ENCODE measurements at regions not wholly inside any gene's neighbourhood (a gene's known extent, or its start where the extent isn't known, plus 50 kb on each side); places are given as distances from the start of the nearest gene placed in this dataset.
"Not testable (repeated sequence)": the region's sequence is repeated elsewhere in the genome, so short reads cannot be mapped to it uniquely, and the experiment has no call there.

DNA sequence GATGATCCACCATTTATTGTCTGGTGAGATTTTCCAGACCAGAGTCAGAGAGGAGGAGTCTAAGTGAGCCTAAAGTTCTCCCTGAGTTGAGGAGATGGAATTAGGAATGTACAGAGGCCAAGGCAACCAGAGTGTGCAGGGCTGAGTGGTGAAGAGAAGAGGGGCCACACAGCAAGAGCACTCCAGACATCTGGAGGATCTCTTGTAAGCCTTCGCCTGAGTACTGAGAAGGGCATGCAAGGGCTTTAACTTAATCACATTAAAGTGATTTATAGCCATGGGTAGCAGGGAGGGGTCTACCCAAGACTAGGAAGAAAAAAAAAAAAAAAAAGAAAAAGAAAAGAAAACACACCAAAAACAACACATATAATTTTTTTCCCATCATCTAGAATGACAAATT, 1190.4 kb downstream of the GATA3 start:
- no peak overlapping the region for H3K9ac ChIP-seq (ENCODE audit: low read length)
- H3K79me2 ChIP-seq (ENCODE audit: low read length), result no peaks in the 10 kb centered on the region
- H2AFZ ChIP-seq (ENCODE audit: low read length), result no peak overlapping the region
- H3K36me3 ChIP-seq (ENCODE audit: insufficient read depth, low read length), result no peaks in the 10 kb centered on the region
- no peak overlapping the region for H3K4me3 ChIP-seq (ENCODE audit: low read length)
- H4K20me1 ChIP-seq (ENCODE audit: insufficient read depth, low read depth, low read length), result no peaks in the 10 kb centered on the region
- no peak overlapping the region for H3K4me2 ChIP-seq (ENCODE audit: low read depth, low read length, poor library complexity, severe bottlenecking)
- H3K27ac ChIP-seq (ENCODE audit: low read length), result no peak overlapping the region
- DNase-seq, result no peak
- H3K27me3 ChIP-seq (ENCODE audit: low read length), result no peaks in the 10 kb centered on the region
- no peaks in the 10 kb centered on the region for H3K9me2 ChIP-seq (replicated peaks; ENCODE audit: insufficient read depth, low read length)
- H3K9me3 ChIP-seq (ENCODE audit: low read length), result no peaks in the 10 kb centered on the region
- no peaks in the 10 kb centered on the region for H3K4me1 ChIP-seq (ENCODE audit: low read length)

DNA sequence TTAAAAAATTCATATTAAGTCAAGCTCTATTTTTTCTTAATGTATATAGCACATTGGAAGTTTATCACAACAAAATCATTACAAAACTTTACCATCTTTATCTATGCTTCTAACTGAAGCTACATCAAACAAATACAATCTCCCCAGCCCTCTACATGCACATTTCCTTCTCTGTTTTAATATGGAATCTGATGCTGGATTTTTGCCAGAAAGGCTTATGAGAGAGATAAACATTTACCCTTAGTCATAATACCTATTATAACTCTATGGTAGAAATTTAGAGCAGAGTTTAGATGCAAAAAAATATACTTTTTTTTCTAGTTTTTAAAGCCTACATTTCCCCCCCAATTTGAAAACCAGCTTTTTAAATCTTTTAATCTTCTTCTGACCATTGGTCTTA, 1198.6 kb downstream of the GATA3 start:
- DNase-seq, result no peak
- H2AFZ ChIP-seq (ENCODE audit: low read length), result no peak overlapping the region
- no peaks in the 10 kb centered on the region for H3K27me3 ChIP-seq (ENCODE audit: low read length)
- no peaks in the 10 kb centered on the region for H3K4me1 ChIP-seq (ENCODE audit: low read length)
- H3K79me2 ChIP-seq (ENCODE audit: low read length), result no peaks in the 10 kb centered on the region
- no peaks in the 10 kb centered on the region for H3K36me3 ChIP-seq (ENCODE audit: insufficient read depth, low read length)
- no peaks in the 10 kb centered on the region for H3K9me3 ChIP-seq (ENCODE audit: low read length)
- H3K27ac ChIP-seq (ENCODE audit: low read length), result no peak overlapping the region
- H3K4me3 ChIP-seq (ENCODE audit: low read length), result no peak overlapping the region
- no peak overlapping the region for H3K4me2 ChIP-seq (ENCODE audit: low read depth, low read length, poor library complexity, severe bottlenecking)
- H4K20me1 ChIP-seq (ENCODE audit: insufficient read depth, low read depth, low read length), result no peaks in the 10 kb centered on the region
- no peaks in the 10 kb centered on the region for H3K9me2 ChIP-seq (replicated peaks; ENCODE audit: insufficient read depth, low read length)
- H3K9ac ChIP-seq (ENCODE audit: low read length), result no peak overlapping the region

DNA sequence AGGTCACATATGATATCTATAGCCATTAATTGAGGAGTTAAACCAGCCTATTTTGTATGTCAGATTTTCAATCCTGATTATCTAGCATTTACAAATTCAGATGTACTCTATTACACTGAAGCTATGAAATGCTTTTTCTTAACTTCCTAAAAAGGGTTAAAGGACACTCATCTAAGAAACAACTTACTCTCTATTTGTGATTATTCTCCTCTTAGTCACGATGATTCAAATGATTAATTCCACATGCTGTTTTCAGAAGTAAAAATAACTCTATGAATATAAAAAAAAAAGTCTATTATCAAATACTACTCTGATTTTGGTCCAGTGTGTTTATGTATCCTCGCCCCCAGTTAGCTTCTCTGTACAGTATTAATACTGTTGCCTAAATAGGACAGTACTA, 1199.9 kb downstream of the GATA3 start:
- no peak overlapping the region for H3K4me2 ChIP-seq (ENCODE audit: low read depth, low read length, poor library complexity, severe bottlenecking)
- H3K27ac ChIP-seq (ENCODE audit: low read length), result no peak overlapping the region
- H2AFZ ChIP-seq (ENCODE audit: low read length), result no peak overlapping the region
- H3K9ac ChIP-seq (ENCODE audit: low read length), result no peak overlapping the region
- no peaks in the 10 kb centered on the region for H3K27me3 ChIP-seq (ENCODE audit: low read length)
- H3K4me1 ChIP-seq (ENCODE audit: low read length), result no peaks in the 10 kb centered on the region
- DNase-seq, result no peak
- H3K4me3 ChIP-seq (ENCODE audit: low read length), result no peak overlapping the region
- H3K9me3 ChIP-seq (ENCODE audit: low read length), result no peaks in the 10 kb centered on the region
- H3K79me2 ChIP-seq (ENCODE audit: low read length), result no peaks in the 10 kb centered on the region
- H3K9me2 ChIP-seq (replicated peaks; ENCODE audit: insufficient read depth, low read length), result no peaks in the 10 kb centered on the region
- H4K20me1 ChIP-seq (ENCODE audit: insufficient read depth, low read depth, low read length), result no peaks in the 10 kb centered on the region
- no peaks in the 10 kb centered on the region for H3K36me3 ChIP-seq (ENCODE audit: insufficient read depth, low read length)

DNA sequence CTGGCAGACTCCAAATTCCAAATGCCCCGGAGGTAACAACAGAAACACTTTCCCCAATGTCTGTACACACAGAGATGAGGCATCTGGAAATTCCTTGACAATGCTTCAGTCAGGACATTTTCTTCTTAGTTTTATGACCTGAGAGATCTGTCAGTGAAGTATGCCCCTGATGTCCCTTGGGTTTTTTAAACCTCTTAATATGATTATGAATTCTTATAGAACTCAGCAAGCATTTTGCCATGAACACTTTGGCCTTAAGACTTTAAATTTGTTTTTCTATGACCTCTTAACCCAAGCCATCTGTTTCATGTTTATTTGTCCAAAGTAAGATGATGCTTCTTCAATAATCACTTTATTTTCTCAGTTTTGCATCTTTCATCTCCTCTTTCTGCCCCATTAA, 1206.2 kb downstream of the GATA3 start:
- DNase-seq, result no peak
- Histone ChIP-seq H3K4me1 (ENCODE audit: low read length) (no peaks in the 10 kb centered on the region), H3K36me3 (ENCODE audit: insufficient read depth, low read length) (no peaks in the 10 kb centered on the region), H3K27me3 (ENCODE audit: low read length) (0 out of 2 replicates have a peak, but pooled peaks cover 3% of the 10 kb centered on the region), H3K4me2 (ENCODE audit: low read depth, low read length, poor library complexity, severe bottlenecking) (no peak overlapping the region), H4K20me1 (ENCODE audit: insufficient read depth, low read depth, low read length) (no peaks in the 10 kb centered on the region), H3K9me3 (ENCODE audit: low read length) (no peaks in the 10 kb centered on the region), H3K27ac (ENCODE audit: low read length) (no peak overlapping the region), H3K9me2 (replicated peaks; ENCODE audit: insufficient read depth, low read length) (no peaks in the 10 kb centered on the region), H2AFZ (ENCODE audit: low read length) (no peak overlapping the region), H3K9ac (ENCODE audit: low read length) (no peak overlapping the region), H3K4me3 (ENCODE audit: low read length) (no peak overlapping the region), H3K79me2 (ENCODE audit: low read length) (no peaks in the 10 kb centered on the region)

DNA sequence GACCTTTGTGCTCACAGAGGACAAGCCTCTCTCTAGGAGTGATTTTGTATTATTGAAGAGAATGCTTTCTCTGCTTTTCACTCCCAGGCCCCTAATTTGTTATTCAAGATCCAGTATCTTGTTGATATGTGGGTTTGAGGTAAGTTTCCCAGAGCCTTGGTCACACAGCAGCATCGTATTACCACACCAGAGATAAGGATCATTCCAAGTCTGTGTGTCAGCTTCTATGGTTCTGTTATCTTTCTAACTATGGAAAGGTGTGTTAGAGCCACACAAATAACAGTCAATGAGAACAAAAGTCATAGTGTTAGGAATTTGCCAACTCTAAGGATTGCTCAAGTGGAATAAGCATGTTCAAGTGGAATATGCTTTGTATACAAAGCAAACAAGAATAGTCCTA, 1208.3 kb downstream of the GATA3 start:
- H3K79me2 ChIP-seq (ENCODE audit: low read length), result no peaks in the 10 kb centered on the region

DNA sequence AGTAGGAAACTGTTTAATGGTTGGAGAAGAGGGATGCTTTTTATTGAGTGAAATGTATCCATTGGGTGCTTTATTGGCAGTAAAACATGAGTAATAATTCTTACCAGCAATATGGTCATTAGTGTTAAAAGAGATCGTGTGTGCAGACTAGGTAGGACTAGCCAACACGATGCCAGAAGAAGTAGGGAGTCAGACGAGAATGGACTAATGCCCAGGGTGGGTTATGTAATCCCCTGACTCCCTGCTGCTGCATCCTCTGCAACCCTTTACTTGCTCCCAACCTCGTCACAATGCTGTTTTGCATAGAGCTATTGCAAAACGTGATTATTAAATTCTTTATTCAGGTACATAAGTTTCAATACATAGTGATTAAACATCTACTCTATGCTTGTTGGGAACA, 1213.7 kb downstream of the GATA3 start:
- Histone ChIP-seq H3K9me3 (ENCODE audit: low read length) (no peaks in the 10 kb centered on the region), H3K9me2 (replicated peaks; ENCODE audit: insufficient read depth, low read length) (no peaks in the 10 kb centered on the region), H3K4me3 (ENCODE audit: low read length) (no peak overlapping the region), H3K36me3 (ENCODE audit: insufficient read depth, low read length) (no peaks in the 10 kb centered on the region), H3K27me3 (ENCODE audit: low read length) (no peaks in the 10 kb centered on the region), H4K20me1 (ENCODE audit: insufficient read depth, low read depth, low read length) (no peaks in the 10 kb centered on the region), H3K4me2 (ENCODE audit: low read depth, low read length, poor library complexity, severe bottlenecking) (no peak overlapping the region), H2AFZ (ENCODE audit: low read length) (no peak overlapping the region), H3K27ac (ENCODE audit: low read length) (no peak overlapping the region), H3K4me1 (ENCODE audit: low read length) (no peaks in the 10 kb centered on the region), H3K9ac (ENCODE audit: low read length) (no peak overlapping the region), H3K79me2 (ENCODE audit: low read length) (no peaks in the 10 kb centered on the region)
- DNase-seq, result no peak

More for the DNA sequence above, 1208.3 kb downstream of the GATA3 start:
- Histone ChIP-seq H3K4me2 (ENCODE audit: low read depth, low read length, poor library complexity, severe bottlenecking) (no peak overlapping the region), H3K27ac (ENCODE audit: low read length) (no peak overlapping the region), H3K9me2 (replicated peaks; ENCODE audit: insufficient read depth, low read length) (no peaks in the 10 kb centered on the region), H3K4me1 (ENCODE audit: low read length) (no peaks in the 10 kb centered on the region), H4K20me1 (ENCODE audit: insufficient read depth, low read depth, low read length) (no peaks in the 10 kb centered on the region), H3K9me3 (ENCODE audit: low read length) (no peaks in the 10 kb centered on the region), H2AFZ (ENCODE audit: low read length) (no peak overlapping the region), H3K27me3 (ENCODE audit: low read length) (0 out of 2 replicates have a peak, but pooled peaks cover 3% of the 10 kb centered on the region), H3K4me3 (ENCODE audit: low read length) (no peak overlapping the region), H3K36me3 (ENCODE audit: insufficient read depth, low read length) (no peaks in the 10 kb centered on the region), H3K9ac (ENCODE audit: low read length) (no peak overlapping the region)
- no peak for DNase-seq

DNA sequence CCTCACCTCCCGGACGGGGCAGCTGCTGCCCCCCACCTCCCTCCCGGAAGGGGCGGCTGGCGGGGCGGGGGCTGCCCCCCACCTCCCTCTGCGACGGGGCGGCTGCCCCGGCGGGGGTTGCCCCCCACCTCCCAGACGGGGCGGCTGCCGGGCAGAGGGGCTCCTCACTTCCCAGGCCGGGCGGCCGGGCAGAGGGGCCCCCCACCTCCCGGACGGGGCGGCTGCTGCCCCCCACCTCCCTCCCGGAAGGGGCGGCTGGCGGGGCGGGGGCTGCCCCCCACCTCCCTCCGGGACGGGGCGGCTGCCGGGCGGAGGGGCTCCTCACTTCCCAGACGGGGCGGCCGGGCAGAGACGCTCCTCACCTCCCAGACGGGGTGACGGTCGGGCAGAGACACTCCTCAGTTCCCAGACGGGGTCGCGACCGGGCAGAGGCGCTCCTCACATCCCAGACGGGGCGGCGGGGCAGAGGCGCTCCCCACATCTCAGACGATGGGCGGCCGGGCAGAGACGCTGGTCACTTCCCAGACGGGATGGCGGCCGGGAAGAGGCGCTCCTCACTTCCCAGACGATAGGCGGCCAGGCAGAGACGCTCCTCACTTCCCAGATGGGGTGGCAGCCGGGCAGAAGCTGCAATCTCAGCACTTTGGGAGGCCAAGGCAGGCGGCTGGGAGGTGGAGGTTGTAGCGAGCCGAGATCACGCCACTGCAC, 1218.8 kb downstream of the GATA3 start:
- not testable (repeated sequence) for H4K20me1 ChIP-seq (ENCODE audit: insufficient read depth, low read depth, low read length); H3K9me3 ChIP-seq (ENCODE audit: low read length); H3K4me1 ChIP-seq (ENCODE audit: low read length); H3K27ac ChIP-seq (ENCODE audit: low read length); H3K9me2 ChIP-seq (replicated peaks; ENCODE audit: insufficient read depth, low read length); H3K4me3 ChIP-seq (ENCODE audit: low read length); H3K36me3 ChIP-seq (ENCODE audit: insufficient read depth, low read length); H3K27me3 ChIP-seq (ENCODE audit: low read length); DNase-seq; H2AFZ ChIP-seq (ENCODE audit: low read length); H3K79me2 ChIP-seq (ENCODE audit: low read length); H3K4me2 ChIP-seq (ENCODE audit: low read depth, low read length, poor library complexity, severe bottlenecking); H3K9ac ChIP-seq (ENCODE audit: low read length)

DNA sequence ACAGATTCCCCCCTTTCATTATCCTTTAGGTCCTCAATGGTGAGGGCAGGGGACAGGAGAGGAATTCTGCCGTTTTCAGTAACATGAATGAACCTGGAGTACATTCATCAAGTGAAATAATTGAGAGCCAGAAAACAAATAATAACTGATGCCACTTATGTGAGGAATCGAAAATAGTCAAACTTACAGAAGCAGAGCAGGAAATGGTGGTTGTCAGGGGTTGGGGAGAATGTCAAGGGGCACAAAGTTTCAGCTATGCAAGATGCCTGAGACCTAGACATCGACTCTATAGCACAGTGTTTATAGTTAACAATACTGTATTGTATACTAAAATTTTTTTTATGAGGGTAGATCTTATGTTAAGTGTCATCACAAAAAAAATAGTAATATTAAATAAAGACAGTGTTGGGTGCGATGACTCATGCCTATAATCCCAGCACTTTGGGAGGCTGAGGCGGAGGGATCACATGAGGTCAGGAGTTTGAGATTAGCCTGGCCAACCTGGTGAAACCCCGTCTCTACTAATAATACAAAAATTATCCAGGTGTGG, 1219.8 kb downstream of the GATA3 start:
- no peaks in the 10 kb centered on the region for H3K4me1 ChIP-seq (ENCODE audit: low read length)

More for the DNA sequence above, 1219.8 kb downstream of the GATA3 start:
- no peak for DNase-seq
- Histone ChIP-seq H3K27ac (ENCODE audit: low read length) (no peak overlapping the region), H3K9ac (ENCODE audit: low read length) (no peak overlapping the region), H3K9me2 (replicated peaks; ENCODE audit: insufficient read depth, low read length) (no peaks in the 10 kb centered on the region), H3K9me3 (ENCODE audit: low read length) (no peaks in the 10 kb centered on the region), H2AFZ (ENCODE audit: low read length) (no peak overlapping the region), H3K79me2 (ENCODE audit: low read length) (no peaks in the 10 kb centered on the region), H3K36me3 (ENCODE audit: insufficient read depth, low read length) (no peaks in the 10 kb centered on the region), H3K4me3 (ENCODE audit: low read length) (no peak overlapping the region), H3K27me3 (ENCODE audit: low read length) (no peaks in the 10 kb centered on the region), H3K4me2 (ENCODE audit: low read depth, low read length, poor library complexity, severe bottlenecking) (no peak overlapping the region), H4K20me1 (ENCODE audit: insufficient read depth, low read depth, low read length) (no peaks in the 10 kb centered on the region)

Measured in Karpas-422 (cell line).